Caco-2 (cell line): ENCODE measurements at regions not wholly inside any gene's neighbourhood (a gene's known extent, or its start where the extent isn't known, plus 50 kb on each side); places are given as distances from the start of the nearest gene placed in this dataset.

ENCODE experiments used
- BruUV-seq: library from RNA; stranded (reverse); fragments of 400-500 nt; replicated peaks from 2 replicates; lab custom pipeline; 2021; lab: Mats Ljungman, UMichigan
- CTCF ChIA-PET: fragments of 300-600 bp; sonication (Branson Sonifier 250); formaldehyde crosslinking; loops from one replicate; lab custom pipeline; 2022; ENCODE audit warnings: antibody characterized with exemption; lab: Charles Lee
- POLR2A ChIA-PET: fragments of 300-600 bp; sonication (Branson Sonifier 250); formaldehyde crosslinking; loops from one replicate; lab custom pipeline; 2022; ENCODE audit warnings: antibody characterized with exemption; lab: Charles Lee
- DNase-seq, 2 experiments: peaks; one replicate each; pipeline versions ENCODE4 v3.0.0 to v3.0.0-alpha.2; 2020 to 2022
- H3K27me3 ChIP-seq: replicated peaks from 2 replicates; pipeline ENCODE4 v1.6.0; 2011; ENCODE audit warnings: low read length; ENCODE audit not compliant: control insufficient read depth, insufficient read depth
- H3K36me3 ChIP-seq: 2 replicates; pipeline ENCODE4 v1.5.1; 2011; ENCODE audit warnings: low read length; ENCODE audit not compliant: control insufficient read depth, insufficient read depth
- H3K4me1 ChIP-seq: fragments of 250-450 bp; sonication (Bioruptor Pico); 2 replicates; pipeline ENCODE4 v1.5.1; 2020; ENCODE audit warnings: mild to moderate bottlenecking
- H3K4me3 ChIP-seq: 2 replicates; pipeline ENCODE4 v1.5.1; 2011; ENCODE audit warnings: low read depth, mild to moderate bottlenecking, control low read depth, low read length
- H3K9me3 ChIP-seq: fragments of 250-450 bp; sonication (Bioruptor Pico); 2 replicates; pipeline ENCODE4 v1.5.1; 2020; ENCODE audit warnings: mild to moderate bottlenecking, moderate library complexity
- H3K27ac Mint-ChIP-seq: one replicate; pipeline ENCODE4 v1.8.0; 2022; ENCODE audit warnings: mixed read lengths; ENCODE audit not compliant: unreplicated experiment
- H3K27me3 Mint-ChIP-seq: one replicate; pipeline ENCODE4 v1.8.0; 2022; ENCODE audit warnings: mixed read lengths; ENCODE audit not compliant: insufficient read depth, unreplicated experiment
- H3K36me3 Mint-ChIP-seq: one replicate; pipeline ENCODE4 v1.8.0; 2022; ENCODE audit warnings: mild to moderate bottlenecking, mixed read lengths; ENCODE audit not compliant: insufficient read depth, unreplicated experiment
- H3K4me1 Mint-ChIP-seq: one replicate; pipeline ENCODE4 v1.8.0; 2022; ENCODE audit warnings: low read depth, mixed read lengths; ENCODE audit not compliant: unreplicated experiment
- H3K4me3 Mint-ChIP-seq: one replicate; pipeline ENCODE4 v1.8.0; 2022; ENCODE audit warnings: mild to moderate bottlenecking, moderate library complexity, mixed read lengths; ENCODE audit not compliant: unreplicated experiment
- H3K9me3 Mint-ChIP-seq: one replicate; pipeline ENCODE4 v1.8.0; 2022; ENCODE audit warnings: mixed read lengths; ENCODE audit not compliant: unreplicated experiment
- CTCF ChIP-seq, 2 experiments: fragments of 200-600 bp in 1 of 2; IDR thresholded peaks; 1 replicate in 1 of 2; 2 replicates in 1 of 2; pipeline versions ENCODE4 v1.5.1 to v1.8.0; 2011 to 2022; ENCODE audit warnings: antibody characterized with exemption in 1 of 2, control low read depth in 1 of 2, inconsistent platforms in 1 of 2, low read depth in 1 of 2, low read length in 1 of 2, mild to moderate bottlenecking in 1 of 2, moderate library complexity in 1 of 2; ENCODE audit not compliant: insufficient read depth in 1 of 2, severe bottlenecking in 1 of 2, unreplicated experiment in 1 of 2
- intact Hi-C: fragments of 100-400 bp; cut with micrococcal nuclease; formaldehyde crosslinking; loops from one replicate; pipeline ENCODE4 v1.10.0; 2022; ENCODE audit not compliant: unreplicated experiment

- H3K27ac Mint-ChIP-seq: no peak overlapping the region
- H3K4me3 ChIP-seq: no peak overlapping the region
- no peaks in the 10 kb centered on the region for H3K9me3 Mint-ChIP-seq
- ChIA-PET POLR2A (no interaction called here), CTCF (no interaction called here)
- H3K36me3 ChIP-seq: no peaks in the 10 kb centered on the region
- no peaks in the 10 kb centered on the region for H3K36me3 Mint-ChIP-seq
- H3K4me1 Mint-ChIP-seq: no peaks in the 10 kb centered on the region
- no peaks in the 10 kb centered on the region for H3K9me3 ChIP-seq
- intact Hi-C loops: no loop called here
- H3K4me1 ChIP-seq: no peaks in the 10 kb centered on the region
- H3K4me3 Mint-ChIP-seq: no peak overlapping the region
- no peak for TF ChIP-seq CTCF (IDR thresholded peaks at IDR 0.05; ENCODE audit: insufficient read depth in 1 of 2, low read depth in 1 of 2, low read length in 1 of 2, severe bottlenecking in 1 of 2, unreplicated experiment in 1 of 2)
- DNase-seq: no peak
- BruUV-seq: no TSS peak
- H3K27me3 Mint-ChIP-seq: peaks cover 3% of the 10 kb centered on the region
- H3K27me3 ChIP-seq: no peaks in the 10 kb centered on the region
These were observed 347.7 kb downstream of the GLRX3 start for GRCh38 chr10:130483691-130484467.

DNA sequence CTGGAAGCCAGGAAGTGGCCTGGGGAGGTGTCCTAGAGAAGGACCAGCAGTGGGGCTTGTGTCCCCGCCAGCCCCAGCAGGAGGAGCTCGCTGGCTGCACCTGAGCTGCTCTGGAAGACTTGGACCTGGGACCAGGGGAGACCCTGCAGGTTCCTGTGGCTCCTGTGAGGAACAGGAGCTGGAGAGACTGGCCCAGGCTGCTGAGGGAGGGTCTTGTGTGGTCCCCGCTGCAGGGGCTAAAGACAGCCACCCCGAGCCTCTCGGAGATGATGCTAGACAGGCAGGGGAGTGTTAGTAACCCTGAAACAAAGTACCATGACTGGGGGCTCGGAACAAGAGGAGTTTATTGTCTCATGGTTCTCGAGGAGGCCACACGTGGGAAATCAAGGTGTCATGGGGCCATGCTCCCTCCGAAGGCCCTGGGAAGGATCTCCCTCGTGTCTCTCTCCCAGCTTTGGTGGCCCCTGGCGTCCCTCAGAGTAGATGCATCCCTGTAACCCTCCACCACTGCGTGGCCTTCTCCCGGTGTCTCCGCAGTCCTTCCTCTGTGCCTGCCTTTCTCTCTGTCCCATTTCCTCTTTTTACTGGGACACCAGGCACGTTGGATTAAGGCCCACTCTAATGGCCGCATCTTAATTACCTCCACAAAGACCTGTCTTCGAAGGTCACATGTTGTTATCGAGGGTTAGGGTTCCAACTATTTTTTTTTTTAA lies 348.4 kb downstream of the GLRX3 start:
- CTCF ChIA-PET: no interaction called here
- BruUV-seq: no TSS peak

More for the DNA sequence above, 348.4 kb downstream of the GLRX3 start:
- no peak for TF ChIP-seq CTCF (IDR thresholded peaks at IDR 0.05; ENCODE audit: insufficient read depth in 1 of 2, low read depth in 1 of 2, low read length in 1 of 2, severe bottlenecking in 1 of 2, unreplicated experiment in 1 of 2)
- POLR2A ChIA-PET: no interaction called here
- Histone ChIP-seq H3K4me3 (no peak overlapping the region), H3K27me3 (no peaks in the 10 kb centered on the region), H3K9me3 (no peaks in the 10 kb centered on the region), H3K4me1 (no peaks in the 10 kb centered on the region), H3K36me3 (no peaks in the 10 kb centered on the region)
- no peaks in the 10 kb centered on the region for H3K36me3 Mint-ChIP-seq
- peaks cover 3% of the 10 kb centered on the region for H3K27me3 Mint-ChIP-seq
- no peak overlapping the region for H3K4me3 Mint-ChIP-seq
- H3K4me1 Mint-ChIP-seq: no peaks in the 10 kb centered on the region
- intact Hi-C loops: no loop called here
- no peak overlapping the region for H3K27ac Mint-ChIP-seq
- no peaks in the 10 kb centered on the region for H3K9me3 Mint-ChIP-seq
- DNase-seq: no peak
